Activated CD4-positive, alpha-beta T cell treated with anti-CD3 and anti-CD28 coated beads, Interleukin-2, amount 50 U/mL, for 48 hours (primary cell): ENCODE measurements at regions not wholly inside any gene's neighbourhood (a gene's known extent, or its start where the extent isn't known, plus 50 kb on each side); places are given as distances from the start of the nearest gene placed in this dataset.

Source experiments
- DNase-seq, 2 experiments: peaks; one replicate each; pipeline ENCODE4 v3.0.0-alpha.2; 2020

GRCh38 chr2:106631281-106631680 is 144.1 kb downstream of the CD8B2 start:
- DNase-seq = no peak

DNA sequence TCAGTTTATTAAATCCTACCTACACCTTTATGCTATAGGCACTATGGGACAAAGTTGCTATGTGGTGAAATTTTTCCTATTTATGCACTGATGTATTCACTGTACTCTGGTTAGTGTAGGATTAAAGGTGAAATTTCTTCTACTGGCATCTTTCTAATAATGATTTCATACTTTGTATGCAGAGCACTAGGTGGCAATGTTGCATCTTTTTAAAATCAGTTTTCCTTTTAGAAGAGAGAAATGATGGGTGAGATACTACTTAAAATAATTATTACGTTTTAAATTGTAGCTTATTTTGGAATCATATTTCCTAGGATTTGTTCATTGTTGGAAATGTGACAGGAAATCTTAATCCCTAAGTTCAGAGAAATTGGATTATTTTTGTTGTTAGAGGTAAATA is 150.9 kb downstream of the CD8B2 start:
- no peak for DNase-seq

GRCh38 chr2:106638580-106638979 is 151.4 kb downstream of the CD8B2 start:
- DNase-seq = no peak

GRCh38 chr2:106642679-106643078 is 155.5 kb downstream of the CD8B2 start:
- no peak for DNase-seq

GRCh38 chr2:106644623-106645022 is 157.5 kb downstream of the CD8B2 start:
- DNase-seq = no peak

DNA sequence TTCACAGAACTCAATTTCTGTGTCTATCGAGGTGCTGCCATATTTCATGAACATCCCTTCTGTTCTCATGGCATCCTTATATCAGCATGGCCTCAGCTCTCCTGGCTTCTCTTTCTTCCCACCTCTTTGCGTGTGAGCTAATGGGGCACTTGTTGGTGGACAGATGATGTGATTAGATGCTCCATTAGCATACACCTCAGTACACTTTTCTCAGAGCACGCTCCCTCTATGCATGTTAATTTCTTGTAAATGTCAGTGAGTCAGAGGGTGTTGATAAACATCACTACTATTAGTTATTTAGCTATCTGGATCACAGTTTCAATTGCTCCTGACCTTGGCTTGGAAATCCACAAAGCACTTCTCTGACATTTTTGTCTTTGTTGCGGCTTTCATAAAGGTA is 159.4 kb downstream of the CD8B2 start:
- DNase-seq = no peak

DNA sequence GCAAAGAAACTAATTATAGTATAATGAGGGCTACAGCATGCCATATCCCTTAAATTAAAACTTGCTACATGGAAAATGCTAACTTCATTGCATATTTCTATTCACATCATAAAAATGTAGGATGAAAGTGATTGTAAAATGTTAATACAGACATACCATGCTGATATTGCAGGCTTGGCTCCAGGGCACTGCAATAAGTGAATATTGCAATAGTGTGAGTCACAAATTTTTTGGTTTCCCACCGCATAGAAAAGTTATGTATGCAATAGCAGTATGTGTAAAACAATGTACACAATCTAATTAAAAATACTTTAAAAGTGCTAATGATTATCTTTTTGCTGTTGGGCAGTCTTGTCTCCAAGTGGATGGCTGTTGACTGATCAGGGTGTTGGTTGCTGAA is 162.1 kb downstream of the CD8B2 start:
- no peak for DNase-seq

GRCh38 chr2:106653465-106653864 is 166.3 kb downstream of the CD8B2 start:
- no peak for DNase-seq

DNA sequence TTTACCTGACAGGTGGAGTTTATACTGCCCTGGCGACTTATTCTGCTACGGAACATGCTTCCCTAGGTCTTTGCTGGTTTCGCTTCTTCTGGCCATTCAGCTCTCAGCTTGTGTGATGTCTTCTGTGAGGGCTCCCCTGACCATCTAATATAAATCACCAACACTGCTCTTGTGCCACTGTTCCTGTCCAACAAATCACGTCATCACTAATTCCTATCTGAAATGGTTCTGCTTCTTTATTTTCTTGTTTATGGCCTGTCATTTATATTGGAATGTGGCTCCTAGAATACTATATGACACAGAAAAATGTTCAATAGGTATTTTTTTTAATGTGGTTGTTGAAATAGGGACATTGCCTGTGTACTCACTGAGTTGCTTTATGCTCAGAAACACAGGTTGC is 171.5 kb downstream of the CD8B2 start:
- no peak for DNase-seq

DNA sequence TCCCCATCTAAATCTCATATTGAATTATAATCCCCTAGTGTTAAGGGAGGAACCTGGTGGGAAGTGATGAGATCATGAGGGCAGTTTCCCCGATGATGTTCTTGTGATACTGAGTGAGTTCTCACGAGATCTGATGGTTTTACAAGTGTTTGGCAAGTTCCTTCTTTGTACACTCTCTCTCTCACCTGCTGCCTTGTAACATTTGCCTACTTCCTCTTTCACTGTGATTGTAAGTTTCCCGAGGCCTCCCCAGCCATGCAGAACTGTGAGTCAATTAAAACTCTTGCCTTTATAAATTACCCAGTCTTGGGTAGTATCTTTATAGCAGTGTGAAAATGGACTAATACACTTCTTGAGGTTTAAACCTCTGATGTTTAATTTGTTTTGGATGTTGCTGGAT is 177.5 kb downstream of the CD8B2 start:
- DNase-seq = no peak

DNA sequence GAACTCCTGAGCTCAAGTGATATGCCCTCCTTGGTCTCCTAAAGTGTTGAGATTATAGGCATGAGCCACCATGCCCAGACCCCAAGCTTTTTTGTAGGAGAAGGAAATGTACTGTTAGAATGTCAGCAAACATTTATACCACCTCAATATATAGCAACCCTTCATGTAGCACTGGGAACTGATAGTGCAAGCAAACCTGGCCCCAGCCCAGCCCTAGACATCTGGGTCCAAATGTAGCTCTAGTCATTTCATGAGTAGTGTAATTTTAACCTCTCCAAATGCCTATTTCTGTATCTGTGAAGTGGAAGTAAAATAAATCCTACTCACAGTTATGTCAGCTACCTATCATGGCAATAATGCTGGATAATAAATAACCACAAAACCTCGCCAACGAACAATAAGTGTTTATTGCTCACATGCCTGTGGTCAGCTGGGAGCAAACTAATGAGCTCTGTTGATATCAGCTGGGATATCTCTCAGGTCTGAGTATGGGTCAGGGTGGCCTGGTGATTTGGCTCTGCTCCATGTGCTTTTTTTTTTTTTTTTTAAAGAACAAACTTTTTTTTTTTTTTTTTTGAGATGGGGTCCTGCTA is 180.4 kb downstream of the CD8B2 start:
- DNase-seq = no peak

GRCh38 chr2:106685180-106685897 is 198.2 kb downstream of the CD8B2 start:
- no peak for DNase-seq

DNA sequence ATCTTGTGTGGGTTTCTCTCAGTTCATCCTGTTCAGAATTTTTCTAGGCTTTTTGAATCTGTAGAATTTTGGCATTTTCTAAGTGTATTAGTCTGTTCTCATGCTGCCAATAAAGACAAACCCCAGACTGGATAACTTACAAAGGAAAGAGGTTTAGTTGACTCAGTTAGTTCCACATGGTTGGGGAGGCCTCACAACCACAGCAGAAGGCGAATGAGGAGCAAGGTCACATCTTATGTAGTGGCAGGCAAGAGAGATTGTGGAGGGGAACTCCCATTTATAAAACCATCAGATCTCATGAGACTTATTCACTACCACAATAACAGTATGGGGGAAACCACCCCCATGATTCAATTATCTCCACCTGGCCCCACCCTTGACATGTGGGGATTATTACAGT is 199.2 kb downstream of the ST6GAL2 start:
- no peak for DNase-seq

DNA sequence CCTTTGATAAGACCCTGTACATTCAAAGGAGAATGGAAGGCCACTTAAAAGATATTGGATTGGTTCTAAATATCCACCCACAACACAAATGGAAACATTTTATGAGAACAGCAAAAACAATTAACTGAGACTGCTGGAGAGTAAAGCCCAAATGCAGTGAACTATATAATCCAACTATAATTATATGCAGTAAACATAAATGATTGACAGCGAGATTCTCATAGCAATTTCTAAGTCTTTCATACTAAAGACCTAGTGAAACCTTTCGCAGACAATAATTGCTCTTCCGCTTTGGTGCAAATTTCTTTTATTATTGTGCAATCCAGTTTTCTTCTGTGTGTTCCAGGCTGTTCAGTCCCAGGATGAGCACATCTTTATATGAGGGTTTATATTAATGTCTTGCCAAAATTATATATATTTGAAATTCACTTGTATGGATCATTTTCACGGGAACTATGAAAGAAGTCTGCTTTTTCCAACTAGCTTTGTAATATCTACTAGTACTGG is 190.9 kb downstream of the ST6GAL2 start:
- DNase-seq = no peak

- no peak for DNase-seq
Measured at GRCh38 chr2:106695919-106696318, 190.0 kb downstream of the ST6GAL2 start.

DNA sequence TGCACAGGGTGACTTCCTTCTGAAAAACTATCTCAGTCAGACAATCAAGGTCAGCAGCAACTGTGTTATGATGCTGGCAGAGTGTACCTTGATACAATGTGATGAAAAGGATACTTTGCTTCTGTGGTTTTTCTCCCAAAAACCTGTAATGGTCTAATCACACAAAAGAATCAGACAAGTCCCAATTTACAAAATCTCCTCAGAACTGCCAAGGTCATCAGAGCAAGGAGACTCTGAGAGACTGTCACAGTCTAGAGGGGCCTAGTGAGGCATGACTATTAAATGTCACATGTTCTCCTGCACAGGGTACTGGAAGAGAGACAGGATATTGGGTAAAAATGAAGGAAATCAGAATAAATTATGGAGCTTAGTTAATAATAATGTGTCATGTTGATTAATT is 185.4 kb downstream of the ST6GAL2 start:
- DNase-seq = no peak

DNA sequence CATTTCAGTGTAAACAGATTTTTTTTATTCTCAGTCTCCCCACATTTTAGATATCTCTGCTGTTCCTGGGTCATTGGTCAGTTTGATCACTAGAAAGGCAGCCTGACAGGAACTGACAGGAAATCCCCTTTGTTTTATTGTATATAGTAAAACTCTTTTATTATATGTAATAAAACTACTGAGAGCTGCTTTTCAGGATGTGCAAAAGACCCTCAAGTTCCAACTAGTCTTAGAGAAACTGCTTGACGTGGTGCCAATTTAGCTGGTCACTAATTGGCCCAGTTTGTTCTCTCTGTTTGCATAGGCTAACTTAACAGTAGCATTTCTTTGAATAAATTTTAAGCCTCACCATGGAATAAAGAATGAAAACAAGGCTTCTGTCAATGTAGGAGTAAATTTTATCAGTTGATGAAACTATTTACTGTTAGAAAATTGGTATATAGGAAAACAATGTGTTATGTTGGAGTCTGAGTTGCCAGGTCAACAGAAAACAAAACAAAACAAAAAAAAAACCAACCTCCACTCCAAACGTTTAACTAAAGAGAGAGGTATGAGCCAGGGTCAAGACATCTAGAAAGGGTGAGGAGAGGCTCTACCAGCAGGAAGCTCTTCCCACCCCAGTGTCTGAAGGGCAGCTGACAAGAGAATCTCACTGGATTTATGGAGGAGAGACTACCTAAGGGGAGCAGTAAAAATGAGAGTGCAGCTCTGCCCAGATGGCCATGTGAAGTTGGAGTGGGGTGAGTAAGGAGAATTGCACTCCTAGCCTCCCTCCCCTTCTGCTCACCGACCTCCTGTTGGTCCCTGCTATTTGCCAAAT is 184.6 kb downstream of the ST6GAL2 start:
- DNase-seq = no peak

DNA sequence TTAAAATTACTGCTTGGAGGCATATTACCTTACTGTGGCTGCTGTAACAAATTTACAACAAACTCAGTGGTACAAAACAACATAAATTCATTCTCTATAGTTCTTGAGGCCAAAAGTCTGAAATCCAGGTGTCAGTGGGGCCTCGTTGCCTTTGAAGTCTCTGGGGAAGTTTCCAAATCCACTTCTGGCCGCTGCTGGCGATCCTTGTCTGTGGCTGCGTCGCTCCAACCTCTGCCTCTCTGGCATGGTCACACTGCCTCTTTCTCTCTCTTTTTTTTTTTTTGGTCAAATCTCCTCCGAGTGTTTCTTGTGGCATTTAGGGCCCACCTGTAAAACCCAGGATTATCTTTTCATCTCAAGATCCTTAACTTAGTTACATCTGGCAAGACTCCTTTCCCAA is 182.8 kb downstream of the ST6GAL2 start:
- DNase-seq = no peak

DNA sequence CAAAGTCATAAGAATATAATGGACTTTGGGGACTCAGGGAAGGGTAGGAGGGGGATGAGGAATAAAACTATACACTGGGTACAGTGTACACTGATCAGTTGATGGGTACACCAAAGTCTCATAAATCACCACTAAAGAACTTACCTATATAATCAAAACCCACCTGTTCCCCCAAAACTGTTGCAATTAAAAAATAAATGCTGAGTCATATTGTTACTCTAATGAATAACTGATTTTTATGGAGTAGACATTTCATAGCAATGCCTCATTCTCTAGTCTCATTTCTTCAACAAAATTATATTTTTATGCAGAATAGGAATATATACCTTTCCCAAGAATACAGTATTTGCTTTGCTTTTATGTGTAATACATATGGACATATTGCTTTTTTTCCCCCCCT is 181.2 kb downstream of the ST6GAL2 start:
- DNase-seq = no peak

- DNase-seq = no peak
Measured at GRCh38 chr2:106705877-106706276, 180.1 kb downstream of the ST6GAL2 start.

DNA sequence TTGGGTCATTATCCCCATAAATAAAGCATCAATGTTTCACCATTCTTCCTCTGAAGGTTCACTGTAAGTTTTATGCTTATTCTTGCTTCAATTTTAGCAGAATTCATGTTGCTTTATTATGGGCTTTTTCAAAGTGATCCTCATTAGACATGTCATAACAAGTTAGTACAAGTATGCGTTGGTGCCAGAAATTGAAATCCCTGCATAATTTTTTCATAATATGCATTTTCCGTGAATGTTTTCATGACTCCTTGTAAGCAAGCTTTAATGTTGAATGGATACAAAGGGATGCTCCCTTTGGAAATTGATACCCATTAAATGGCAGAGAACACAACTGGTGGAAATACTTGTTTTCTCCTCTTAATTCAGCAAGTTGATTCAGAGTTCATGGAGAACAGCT is 179.7 kb downstream of the ST6GAL2 start:
- no peak for DNase-seq

DNA sequence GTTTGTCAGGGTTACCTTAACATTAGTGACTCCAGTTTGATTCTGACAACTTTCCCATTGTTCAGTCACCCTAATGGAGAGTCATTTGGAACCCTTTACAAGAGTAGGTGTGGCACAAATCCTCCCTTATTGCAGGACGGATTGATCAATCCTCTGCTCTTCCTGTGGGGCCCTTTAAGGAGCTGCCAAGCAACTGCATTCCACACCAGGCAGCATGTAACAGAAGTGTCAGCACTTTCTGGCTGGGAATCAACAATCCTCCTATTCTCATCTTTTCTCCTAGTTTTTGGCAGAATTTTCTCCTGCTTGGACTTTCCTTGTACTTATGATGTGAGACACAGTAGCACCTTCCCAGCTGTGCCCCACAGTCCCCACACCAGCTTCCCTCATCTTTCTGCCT is 177.8 kb downstream of the ST6GAL2 start:
- no peak for DNase-seq

GRCh38 chr2:106709229-106709628 is 176.7 kb downstream of the ST6GAL2 start:
- no peak for DNase-seq

- no peak for DNase-seq
Measured at GRCh38 chr2:106719222-106719621, 166.7 kb downstream of the ST6GAL2 start.
